Fibroblast of lung (primary cell): ENCODE measurements at regions not wholly inside any gene's neighbourhood (a gene's known extent, or its start where the extent isn't known, plus 50 kb on each side); places are given as distances from the start of the nearest gene placed in this dataset.

Experiments used
- DNase-seq, 2 donors: peaks; one replicate each; pipeline versions ENCODE4 v3.0.0 to v3.0.0-alpha.2; 2010; ENCODE audit warnings: low read depth in 2 of 2
- H2AFZ ChIP-seq: 2 replicates; pipeline ENCODE4 v1.5.1; 2012; ENCODE audit warnings: low read length, control low read depth, inconsistent platforms
- H3K27ac ChIP-seq: 2 replicates; pipeline ENCODE4 v1.5.1; 2011; ENCODE audit warnings: low read length, control low read depth; ENCODE audit not compliant: insufficient read depth
- H3K27me3 ChIP-seq: 2 replicates; pipeline ENCODE4 v1.5.1; 2011; ENCODE audit warnings: mild to moderate bottlenecking, low read length; ENCODE audit not compliant: control insufficient read depth, insufficient read depth
- H3K36me3 ChIP-seq: 2 replicates; pipeline ENCODE4 v1.5.1; 2011; ENCODE audit warnings: low read length; ENCODE audit not compliant: control insufficient read depth, insufficient read depth
- H3K4me1 ChIP-seq: 2 replicates; pipeline ENCODE4 v1.5.1; 2011; ENCODE audit warnings: low read length; ENCODE audit not compliant: control insufficient read depth, insufficient read depth; ENCODE audit errors: extremely low read depth
- H3K4me2 ChIP-seq: 2 replicates; pipeline ENCODE4 v1.5.1; 2011; ENCODE audit warnings: low read length, control low read depth; ENCODE audit not compliant: insufficient read depth; ENCODE audit errors: extremely low read depth
- H3K4me3 ChIP-seq, 4 experiments: fragments of 200-600 bp in 1 of 4; sonication (generic) in 1 of 4; replicated peaks in 1 of 4; 2 replicates each; pipeline ENCODE4 v1.5.1; 2011 to 2016; ENCODE audit warnings: low read length in 4 of 4, low read depth in 3 of 4, mild to moderate bottlenecking in 3 of 4, control low read depth in 2 of 4, inconsistent platforms in 1 of 4, mixed read lengths in 1 of 4; ENCODE audit not compliant: insufficient read depth in 1 of 4; ENCODE audit errors: control extremely low read depth in 1 of 4
- H3K79me2 ChIP-seq: 2 replicates; pipeline ENCODE4 v1.5.1; 2012; ENCODE audit warnings: mild to moderate bottlenecking, low read length, inconsistent platforms; ENCODE audit not compliant: control insufficient read depth, insufficient read depth
- H3K9ac ChIP-seq: 2 replicates; pipeline ENCODE4 v1.5.1; 2011; ENCODE audit warnings: mild to moderate bottlenecking, low read length, control low read depth; ENCODE audit not compliant: insufficient read depth
- H3K9me3 ChIP-seq: 2 replicates; pipeline ENCODE4 v1.5.1; 2012; ENCODE audit warnings: low read depth, low read length; ENCODE audit not compliant: control insufficient read depth, insufficient read depth
- H4K20me1 ChIP-seq: 2 replicates; pipeline ENCODE4 v1.5.1; 2011; ENCODE audit warnings: low read length; ENCODE audit not compliant: control insufficient read depth, insufficient read depth; ENCODE audit errors: extremely low read depth
- EZH2 ChIP-seq: IDR thresholded peaks from 2 replicates; pipeline ENCODE4 v1.5.1; 2012; ENCODE audit warnings: low read length, control low read depth, mild to moderate bottlenecking; ENCODE audit errors: missing control alignments
- TF ChIP-seq, protein P1 (sequence below), 2 donors: IDR thresholded peaks in 1 of 2; conservative IDR thresholded peaks in 1 of 2; 1 replicate in 1 of 2; 2 replicates in 1 of 2; pipeline ENCODE4 v1.5.1; 2011 to 2012; ENCODE audit warnings: low read length in 2 of 2, control low read depth in 1 of 2, inconsistent platforms in 1 of 2, low read depth in 1 of 2, mild to moderate bottlenecking in 1 of 2

GRCh38 chr2:11074246-11074820 is 80.9 kb upstream of the SLC66A3 start:
- H3K9me3 ChIP-seq = no peaks in the 10 kb centered on the region
- H3K9ac ChIP-seq = no peak overlapping the region
- peak overlapping the region; percentile 59 for H3K27ac ChIP-seq
- no peaks in the 10 kb centered on the region for H3K36me3 ChIP-seq
- no peak overlapping the region for H3K4me3 ChIP-seq
- H3K4me2 ChIP-seq = no peak overlapping the region
- peak overlapping the region; percentile 90 for H2AFZ ChIP-seq
- H3K27me3 ChIP-seq = no peaks in the 10 kb centered on the region
- H4K20me1 ChIP-seq = no peaks in the 10 kb centered on the region
- no peak for DNase-seq
- no peaks in the 10 kb centered on the region for H3K79me2 ChIP-seq
- TF ChIP-seq EZH2 = no peak
- TF ChIP-seq, protein P1, sequence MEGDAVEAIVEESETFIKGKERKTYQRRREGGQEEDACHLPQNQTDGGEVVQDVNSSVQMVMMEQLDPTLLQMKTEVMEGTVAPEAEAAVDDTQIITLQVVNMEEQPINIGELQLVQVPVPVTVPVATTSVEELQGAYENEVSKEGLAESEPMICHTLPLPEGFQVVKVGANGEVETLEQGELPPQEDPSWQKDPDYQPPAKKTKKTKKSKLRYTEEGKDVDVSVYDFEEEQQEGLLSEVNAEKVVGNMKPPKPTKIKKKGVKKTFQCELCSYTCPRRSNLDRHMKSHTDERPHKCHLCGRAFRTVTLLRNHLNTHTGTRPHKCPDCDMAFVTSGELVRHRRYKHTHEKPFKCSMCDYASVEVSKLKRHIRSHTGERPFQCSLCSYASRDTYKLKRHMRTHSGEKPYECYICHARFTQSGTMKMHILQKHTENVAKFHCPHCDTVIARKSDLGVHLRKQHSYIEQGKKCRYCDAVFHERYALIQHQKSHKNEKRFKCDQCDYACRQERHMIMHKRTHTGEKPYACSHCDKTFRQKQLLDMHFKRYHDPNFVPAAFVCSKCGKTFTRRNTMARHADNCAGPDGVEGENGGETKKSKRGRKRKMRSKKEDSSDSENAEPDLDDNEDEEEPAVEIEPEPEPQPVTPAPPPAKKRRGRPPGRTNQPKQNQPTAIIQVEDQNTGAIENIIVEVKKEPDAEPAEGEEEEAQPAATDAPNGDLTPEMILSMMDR (conservative IDR thresholded peaks at IDR 0.05 in 1 of 2, IDR thresholded peaks at IDR 0.05 in 1 of 2; ENCODE audit: low read depth in 1 of 2, low read length in 2 of 2) = no peak
- H3K4me1 ChIP-seq = no peaks in the 10 kb centered on the region

DNA sequence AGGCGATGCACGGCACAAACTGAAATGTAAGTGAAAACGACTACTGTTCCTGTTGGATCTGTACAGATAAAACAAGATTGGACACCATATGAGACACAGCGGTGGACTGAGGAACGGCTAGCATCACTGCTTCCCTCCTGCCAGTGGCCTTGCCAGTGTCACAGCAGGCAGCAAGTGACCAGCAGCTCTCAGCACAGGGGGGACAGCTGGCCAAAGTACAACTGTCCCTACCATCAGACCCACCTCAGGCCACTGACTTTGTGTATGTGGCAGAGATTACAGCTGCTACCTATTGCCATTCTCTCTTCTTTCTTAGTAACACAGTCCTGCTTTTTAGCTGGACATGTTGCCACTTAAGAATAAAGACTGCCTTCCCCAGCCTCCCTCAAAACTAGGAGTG is 80.0 kb upstream of the SLC66A3 start:
- Histone ChIP-seq H3K27ac (no peak overlapping the region), H2AFZ (peak overlapping the region; percentile 16), H3K4me2 (no peak overlapping the region), H3K36me3 (no peaks in the 10 kb centered on the region), H3K27me3 (no peaks in the 10 kb centered on the region), H3K9ac (no peak overlapping the region), H3K4me3 (no peak overlapping the region), H3K79me2 (no peaks in the 10 kb centered on the region), H4K20me1 (no peaks in the 10 kb centered on the region), H3K9me3 (no peaks in the 10 kb centered on the region), H3K4me1 (no peaks in the 10 kb centered on the region)
- TF ChIP-seq EZH2 = no peak
- TF ChIP-seq, protein P1 (conservative IDR thresholded peaks at IDR 0.05 in 1 of 2, IDR thresholded peaks at IDR 0.05 in 1 of 2; ENCODE audit: low read depth in 1 of 2, low read length in 2 of 2) = no peak
- DNase-seq = no peak

- TF ChIP-seq, protein P1 (conservative IDR thresholded peaks at IDR 0.05 in 1 of 2, IDR thresholded peaks at IDR 0.05 in 1 of 2; ENCODE audit: low read depth in 1 of 2, low read length in 2 of 2) = no peak
- no peak for TF ChIP-seq EZH2
- no peaks in the 10 kb centered on the region for H3K27me3 ChIP-seq
- H3K9me3 ChIP-seq = no peaks in the 10 kb centered on the region
- no peak overlapping the region for H3K9ac ChIP-seq
- H3K36me3 ChIP-seq = no peaks in the 10 kb centered on the region
- no peak overlapping the region for H3K4me2 ChIP-seq
- no peak for DNase-seq
- H3K27ac ChIP-seq = no peak overlapping the region
- H4K20me1 ChIP-seq = no peaks in the 10 kb centered on the region
- H3K4me1 ChIP-seq = no peaks in the 10 kb centered on the region
- H3K79me2 ChIP-seq = no peaks in the 10 kb centered on the region
- H3K4me3 ChIP-seq = no peak overlapping the region
- no peak overlapping the region for H2AFZ ChIP-seq
These were observed 77.9 kb upstream of the SLC66A3 start for GRCh38 chr2:11077411-11077810.
